HepG2 (cell line): ENCODE measurements at regions not wholly inside any gene's neighbourhood (a gene's known extent, or its start where the extent isn't known, plus 50 kb on each side); places are given as distances from the start of the nearest gene placed in this dataset.

Experiments used
- ATAC-seq: fragments of 200-7000 bp; cut with Tn5 transposase; 3 replicates; pipeline ENCODE4 v1.9.1; 2020; ENCODE audit warnings: mild to moderate bottlenecking, moderate library complexity
- BruUV-seq: library from RNA; stranded (reverse); fragments of 400-500 nt; replicated peaks from 2 replicates; lab custom pipeline; 2021; lab: Mats Ljungman, UMichigan
- CTCF ChIA-PET: fragments of 300-600 bp; formaldehyde crosslinking; extraction: SDS; loops from one replicate; lab custom pipeline; 2021; ENCODE audit warnings: low total read pairs, inconsistent platforms, low intra/inter-chr PET ratio; lab: Yijun Ruan, JAX
- POLR2A ChIA-PET: fragments of 350-600 bp; sonication (Branson Sonifier 250); formaldehyde crosslinking; loops from one replicate; lab custom pipeline; 2020; ENCODE audit warnings: antibody characterized with exemption, inconsistent platforms; lab: Yijun Ruan, JAX
- DNase-seq: peaks from one replicate; pipeline ENCODE4 v3.0.0-alpha.2; 2015; ENCODE audit warnings: low spot score
- FAIRE-seq: peaks from 3 replicates; lab custom pipeline; 2011; peaks lifted over from hg19 to GRCh38; lab: Jason Lieb, UNC
- H2AFZ ChIP-seq: one replicate; pipeline ENCODE4 v1.6.1; 2011; ENCODE audit warnings: low read length, inconsistent platforms
- H3K27ac ChIP-seq: fragments of 300-600 bp; 3 replicates; pipeline ENCODE4 v1.8.0; 2011; ENCODE audit warnings: mixed run types, mild to moderate bottlenecking, mixed read lengths, low read length, inconsistent platforms; ENCODE audit not compliant: insufficient read depth; ENCODE audit errors: extremely low read length
- H3K27me3 ChIP-seq, 2 experiments: fragments of 200-600 bp in 1 of 2; 2 replicates in 1 of 2; 3 replicates in 1 of 2; pipeline versions ENCODE4 v1.6.0 to v1.8.0; 2011; ENCODE audit warnings: low read length in 2 of 2, mild to moderate bottlenecking in 2 of 2, moderate library complexity in 2 of 2, inconsistent platforms in 1 of 2; ENCODE audit not compliant: insufficient read depth in 2 of 2, control insufficient read depth in 1 of 2
- H3K36me3 ChIP-seq, 2 experiments: fragments of 200-600 bp in 1 of 2; replicated peaks in 1 of 2; 2 replicates in 1 of 2; 3 replicates in 1 of 2; pipeline versions ENCODE4 v1.5.1 to v1.8.0; 2011; ENCODE audit warnings: low read length in 2 of 2, inconsistent platforms in 1 of 2; ENCODE audit not compliant: insufficient read depth in 2 of 2, control insufficient read depth in 1 of 2
- H3K4me1 ChIP-seq: 2 replicates; pipeline ENCODE4 v1.5.1; 2012; ENCODE audit warnings: low read length, inconsistent platforms; ENCODE audit not compliant: insufficient read depth
- H3K4me2 ChIP-seq: 2 replicates; pipeline ENCODE4 v1.6.0; 2011; ENCODE audit warnings: low read depth, low read length, inconsistent platforms
- H3K4me3 ChIP-seq, 3 experiments: fragments of 200-600 bp in 1 of 3; sonication (generic), shearing (Covaris generic) in 1 of 3; replicated peaks in 1 of 3; 2 replicates each; pipeline ENCODE4 v1.5.1; 2011 to 2016; ENCODE audit warnings: low read length in 3 of 3, inconsistent platforms in 2 of 3, low read depth in 2 of 3, mild to moderate bottlenecking in 2 of 3, control low read depth in 1 of 3, mixed read lengths in 1 of 3; ENCODE audit not compliant: insufficient read depth in 1 of 3
- H3K79me2 ChIP-seq: one replicate; pipeline ENCODE4 v1.6.1; 2011; ENCODE audit warnings: low read length, inconsistent platforms; ENCODE audit not compliant: insufficient read depth
- H3K9ac ChIP-seq: 2 replicates; pipeline ENCODE4 v1.6.0; 2011; ENCODE audit warnings: mild to moderate bottlenecking, low read depth, low read length, inconsistent platforms; ENCODE audit not compliant: insufficient read depth
- H3K9me3 ChIP-seq: 2 replicates; pipeline ENCODE4 v1.5.1; 2012; ENCODE audit warnings: mild to moderate bottlenecking, low read length
- H4K20me1 ChIP-seq: 2 replicates; pipeline ENCODE4 v1.6.0; 2011; ENCODE audit warnings: inconsistent platforms, mild to moderate bottlenecking, low read length, moderate library complexity; ENCODE audit not compliant: insufficient read depth
- ADNP ChIP-seq: sonication (generic); formaldehyde crosslinking; IDR thresholded peaks from 2 replicates; pipeline ENCODE4 v1.4.0; 2020; ENCODE audit warnings: missing genetic modification reagents
- HMGA1 ChIP-seq: sonication (generic); formaldehyde crosslinking; conservative IDR thresholded peaks from 2 replicates; pipeline ENCODE4 v1.4.0; 2020; ENCODE audit warnings: missing genetic modification reagents
- KLF6 ChIP-seq: IDR thresholded peaks from 2 replicates; pipeline ENCODE4 v1.8.0; 2016; ENCODE audit warnings: missing biosample characterization, missing genetic modification reagents
- KMT2A ChIP-seq: sonication (generic); formaldehyde crosslinking; IDR thresholded peaks from 2 replicates; pipeline ENCODE4 v1.4.0; 2020; ENCODE audit warnings: missing genetic modification reagents
- SP4 ChIP-seq: sonication (generic); formaldehyde crosslinking; IDR thresholded peaks from 2 replicates; pipeline ENCODE4 v1.8.1; 2023; ENCODE audit warnings: mild to moderate bottlenecking, missing genetic modification reagents
- ZNF782 ChIP-seq: sonication (generic); formaldehyde crosslinking; IDR thresholded peaks from 2 replicates; pipeline ENCODE4 v1.4.0; 2020; ENCODE audit warnings: missing genetic modification reagents, mild to moderate bottlenecking, borderline replicate concordance
- WGBS: methylation state at CpG from one replicate; pipeline ENCODE4 v1.1.6; 2017; ENCODE audit warnings: low lambda C conversion rate; 5-methylcytosine and 5-hydroxymethylcytosine counted together
- in situ Hi-C: cut with HindIII; loops from 2 replicates; pipeline ENCODE4 v1.10.0; 2017; ENCODE audit warnings: low pct_unique_long_range_greater_than_20kb; ENCODE audit not compliant: extremely low pct_ligation_motif_present
- intact Hi-C: fragments of 100-400 bp; cut with micrococcal nuclease; formaldehyde crosslinking; loops from one replicate; pipeline ENCODE4 v1.10.0; 2022; ENCODE audit not compliant: unreplicated experiment
- TF ChIP-seq, protein P1 (sequence below): sonication (generic); formaldehyde crosslinking; IDR thresholded peaks from 2 replicates; pipeline ENCODE4 v1.4.0; 2020; ENCODE audit warnings: mild to moderate bottlenecking, missing genetic modification reagents
- TF ChIP-seq, protein P2 (sequence below): sonication (generic); formaldehyde crosslinking; IDR thresholded peaks from 2 replicates; pipeline ENCODE4 v1.5.0; 2020; ENCODE audit warnings: mild to moderate bottlenecking, missing genetic modification reagents, moderate library complexity

DNA sequence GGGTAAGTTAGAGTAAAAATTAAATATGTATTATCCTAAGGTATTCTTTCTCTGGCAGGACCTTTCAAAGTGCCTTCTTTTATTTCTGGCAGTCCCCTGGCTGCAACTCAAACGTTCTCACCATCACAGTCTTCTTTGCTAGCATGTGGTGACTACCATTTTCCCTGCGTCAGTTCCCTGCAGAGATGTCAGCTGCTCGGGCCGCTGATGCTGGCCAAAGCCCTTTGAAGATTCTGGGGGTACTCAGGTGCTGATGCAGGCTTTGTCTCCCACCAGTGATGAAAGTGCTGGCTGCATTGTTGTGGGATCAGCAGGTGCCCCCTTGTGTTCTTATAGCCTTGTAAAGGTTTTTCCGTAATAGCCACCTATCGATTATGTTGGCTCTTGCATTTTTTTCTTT is 140.1 kb downstream of the BTBD3 start:
- H3K4me2 ChIP-seq, result no peak overlapping the region
- H4K20me1 ChIP-seq, result no peaks in the 10 kb centered on the region
- intact Hi-C loops (no loop called here), in situ Hi-C loops (no loop called here)
- DNase-seq, result no peak
- 20% methylated on average over 6 of the region's 6 CpGs for WGBS
- no peaks in the 10 kb centered on the region for H3K36me3 ChIP-seq
- H3K27ac ChIP-seq, result no peak overlapping the region
- no TSS peak for BruUV-seq
- FAIRE-seq, result no peak
- no peak overlapping the region for H2AFZ ChIP-seq
- no peaks in the 10 kb centered on the region for H3K9me3 ChIP-seq
- no peaks in the 10 kb centered on the region for H3K27me3 ChIP-seq
- POLR2A ChIA-PET, result no interaction called here
- CTCF ChIA-PET, result no interaction called here
- ATAC-seq, result no peak
- H3K4me3 ChIP-seq, result no peak overlapping the region
- H3K79me2 ChIP-seq, result no peaks in the 10 kb centered on the region
- no peak overlapping the region for H3K9ac ChIP-seq
- no peaks in the 10 kb centered on the region for H3K4me1 ChIP-seq
- TF ChIP-seq KLF6 (CRISPR knock-in tag) (no peak), SP4 (CRISPR knock-in tag) (no peak), KMT2A (CRISPR knock-in tag) (no peak), ZNF782 (CRISPR knock-in tag) (no peak), ADNP (CRISPR knock-in tag) (no peak), HMGA1 (CRISPR knock-in tag) (no peak)
- TF ChIP-seq, protein P1, sequence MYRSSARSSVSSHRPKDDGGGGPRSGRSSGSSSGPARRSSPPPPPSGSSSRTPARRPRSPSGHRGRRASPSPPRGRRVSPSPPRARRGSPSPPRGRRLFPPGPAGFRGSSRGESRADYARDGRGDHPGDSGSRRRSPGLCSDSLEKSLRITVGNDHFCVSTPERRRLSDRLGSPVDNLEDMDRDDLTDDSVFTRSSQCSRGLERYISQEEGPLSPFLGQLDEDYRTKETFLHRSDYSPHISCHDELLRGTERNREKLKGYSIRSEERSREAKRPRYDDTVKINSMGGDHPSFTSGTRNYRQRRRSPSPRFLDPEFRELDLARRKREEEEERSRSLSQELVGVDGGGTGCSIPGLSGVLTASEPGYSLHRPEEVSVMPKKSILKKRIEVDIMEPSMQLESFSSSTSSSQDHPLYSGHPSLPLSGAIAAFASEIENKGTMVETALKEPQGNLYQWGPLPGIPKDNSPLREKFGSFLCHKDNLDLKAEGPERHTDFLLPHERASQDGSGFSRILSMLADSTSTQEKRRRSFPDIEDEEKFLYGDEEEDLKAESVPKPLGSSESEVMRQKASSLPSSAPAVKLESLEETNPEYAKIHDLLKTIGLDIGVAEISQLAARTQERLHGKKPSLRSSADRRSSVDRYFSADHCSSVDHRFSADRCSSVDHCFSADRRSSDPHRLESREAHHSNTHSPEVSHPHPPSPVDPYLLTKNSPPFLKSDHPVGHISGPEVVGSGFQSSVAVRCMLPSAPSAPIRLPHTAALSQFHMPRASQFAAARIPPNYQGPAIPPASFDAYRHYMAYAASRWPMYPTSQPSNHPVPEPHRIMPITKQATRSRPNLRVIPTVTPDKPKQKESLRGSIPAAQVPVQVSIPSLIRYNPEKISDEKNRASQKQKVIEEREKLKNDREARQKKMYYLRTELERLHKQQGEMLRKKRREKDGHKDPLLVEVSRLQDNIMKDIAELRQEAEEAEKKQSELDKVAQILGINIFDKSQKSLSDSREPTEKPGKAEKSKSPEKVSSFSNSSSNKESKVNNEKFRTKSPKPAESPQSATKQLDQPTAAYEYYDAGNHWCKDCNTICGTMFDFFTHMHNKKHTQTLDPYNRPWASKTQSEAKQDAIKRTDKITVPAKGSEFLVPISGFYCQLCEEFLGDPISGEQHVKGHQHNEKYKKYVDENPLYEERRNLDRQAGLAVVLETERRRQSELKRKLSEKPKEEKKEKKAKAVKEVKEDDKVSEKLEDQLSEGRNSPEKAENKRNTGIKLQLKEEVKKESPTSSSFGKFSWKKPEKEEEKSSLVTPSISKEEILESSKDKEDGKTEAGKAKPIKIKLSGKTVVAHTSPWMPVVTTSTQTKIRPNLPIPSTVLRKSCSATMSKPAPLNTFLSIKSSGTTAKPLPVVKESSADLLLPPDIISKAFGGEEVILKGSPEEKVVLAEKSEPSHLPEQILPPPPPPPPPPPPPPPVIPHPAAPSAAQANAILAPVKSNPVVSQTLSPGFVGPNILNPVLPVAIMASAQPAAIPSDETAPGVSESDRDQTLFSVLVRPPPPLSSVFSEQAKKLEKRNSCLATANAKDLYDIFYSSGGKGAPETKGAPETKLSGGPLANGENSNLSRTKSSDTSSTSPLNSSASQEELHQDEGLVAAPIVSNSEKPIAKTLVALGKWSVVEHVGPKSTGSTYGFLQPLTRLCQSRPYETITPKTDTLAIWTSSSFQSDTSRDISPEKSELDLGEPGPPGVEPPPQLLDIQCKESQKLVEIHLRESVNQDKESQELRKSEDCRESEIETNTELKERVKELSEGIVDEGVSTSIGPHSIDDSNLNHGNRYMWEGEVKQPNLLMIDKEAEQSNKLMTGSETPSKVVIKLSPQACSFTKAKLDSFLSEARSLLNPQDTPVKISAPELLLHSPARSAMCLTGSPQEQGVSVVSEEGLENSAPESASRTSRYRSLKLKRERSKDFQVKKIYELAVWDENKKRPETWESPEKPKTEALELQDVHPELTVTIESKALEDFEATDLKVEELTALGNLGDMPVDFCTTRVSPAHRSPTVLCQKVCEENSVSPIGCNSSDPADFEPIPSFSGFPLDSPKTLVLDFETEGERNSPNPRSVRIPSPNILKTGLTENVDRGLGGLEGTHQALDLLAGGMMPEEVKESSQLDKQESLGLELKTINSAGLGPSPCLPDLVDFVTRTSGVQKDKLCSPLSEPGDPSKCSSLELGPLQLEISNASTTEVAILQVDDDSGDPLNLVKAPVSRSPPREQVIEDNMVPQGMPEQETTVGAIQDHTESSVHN (CRISPR knock-in tag), result no peak
- TF ChIP-seq, protein P2, sequence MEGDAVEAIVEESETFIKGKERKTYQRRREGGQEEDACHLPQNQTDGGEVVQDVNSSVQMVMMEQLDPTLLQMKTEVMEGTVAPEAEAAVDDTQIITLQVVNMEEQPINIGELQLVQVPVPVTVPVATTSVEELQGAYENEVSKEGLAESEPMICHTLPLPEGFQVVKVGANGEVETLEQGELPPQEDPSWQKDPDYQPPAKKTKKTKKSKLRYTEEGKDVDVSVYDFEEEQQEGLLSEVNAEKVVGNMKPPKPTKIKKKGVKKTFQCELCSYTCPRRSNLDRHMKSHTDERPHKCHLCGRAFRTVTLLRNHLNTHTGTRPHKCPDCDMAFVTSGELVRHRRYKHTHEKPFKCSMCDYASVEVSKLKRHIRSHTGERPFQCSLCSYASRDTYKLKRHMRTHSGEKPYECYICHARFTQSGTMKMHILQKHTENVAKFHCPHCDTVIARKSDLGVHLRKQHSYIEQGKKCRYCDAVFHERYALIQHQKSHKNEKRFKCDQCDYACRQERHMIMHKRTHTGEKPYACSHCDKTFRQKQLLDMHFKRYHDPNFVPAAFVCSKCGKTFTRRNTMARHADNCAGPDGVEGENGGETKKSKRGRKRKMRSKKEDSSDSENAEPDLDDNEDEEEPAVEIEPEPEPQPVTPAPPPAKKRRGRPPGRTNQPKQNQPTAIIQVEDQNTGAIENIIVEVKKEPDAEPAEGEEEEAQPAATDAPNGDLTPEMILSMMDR, result peak; percentile 22; the same call in 1 of the 2 replicates
